SK-N-MC (cell line): ENCODE measurements at regions not wholly inside any gene's neighbourhood (a gene's known extent, or its start where the extent isn't known, plus 50 kb on each side); places are given as distances from the start of the nearest gene placed in this dataset.

Source experiments
- EZH2 ChIP-seq: fragments of 200-600 bp; sonication (generic); IDR thresholded peaks from one replicate; pipeline ENCODE4 v1.6.1; 2017; ENCODE audit warnings: antibody characterized with exemption
- POLR2AphosphoS5 ChIP-seq: IDR thresholded peaks from 2 replicates; pipeline ENCODE4 v1.6.1; 2012; ENCODE audit warnings: mild to moderate bottlenecking, low read depth, low read length, borderline replicate concordance

DNA sequence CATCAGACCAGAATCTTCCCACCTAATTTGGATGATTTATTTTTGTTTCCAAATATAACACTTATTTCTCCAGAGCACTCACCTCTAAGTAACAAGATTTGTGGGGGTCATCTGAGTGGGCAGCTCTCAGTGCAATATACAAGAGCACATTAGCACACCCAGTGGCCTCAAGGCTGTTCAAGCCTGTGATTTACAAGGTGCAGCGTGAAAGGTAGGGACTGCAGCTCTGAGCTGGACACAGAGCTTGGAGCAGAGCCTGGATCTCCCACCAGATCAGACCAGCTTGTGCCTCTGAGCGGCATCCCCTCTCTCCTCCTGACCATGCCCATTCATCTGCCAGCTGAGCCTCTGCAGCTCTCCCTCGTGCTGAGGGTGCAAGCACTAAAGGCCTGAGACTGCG, 323.3 kb upstream of the ZC3H12C start:
- TF ChIP-seq POLR2AphosphoS5 (no peak), EZH2 (no peak)
